Panc1 (cell line): ENCODE measurements at regions not wholly inside any gene's neighbourhood (a gene's known extent, or its start where the extent isn't known, plus 50 kb on each side); places are given as distances from the start of the nearest gene placed in this dataset.

ENCODE experiments used
- ATAC-seq: fragments of 200-7000 bp; cut with Tn5 transposase; 2 replicates; pipeline ENCODE4 v1.9.1; 2020; ENCODE audit warnings: mild to moderate bottlenecking, moderate library complexity
- BruUV-seq: library from RNA; stranded (reverse); fragments of 400-500 nt; replicated peaks from 2 replicates; lab custom pipeline; 2021; lab: Mats Ljungman, UMichigan
- CTCF ChIA-PET: fragments of 300-600 bp; sonication (Branson Sonifier 250); formaldehyde crosslinking; loops from one replicate; lab custom pipeline; 2022; ENCODE audit warnings: antibody characterized with exemption; lab: Charles Lee
- POLR2A ChIA-PET: fragments of 300-600 bp; sonication (Branson Sonifier 250); formaldehyde crosslinking; loops from one replicate; lab custom pipeline; 2022; ENCODE audit warnings: antibody characterized with exemption; lab: Charles Lee
- DNase-seq: peaks from one replicate; pipeline ENCODE4 v3.0.0-alpha.2; 2010; ENCODE audit warnings: low read depth, low spot score
- H3K27ac ChIP-seq: 2 replicates; pipeline ENCODE4 v1.5.1; 2011; ENCODE audit warnings: mild to moderate bottlenecking, low read length, inconsistent platforms
- H3K27me3 ChIP-seq: fragments of 200-500 bp; sonication (Bioruptor generic); 2 replicates; pipeline ENCODE4 v1.6.0; 2014; ENCODE audit warnings: low read length, inconsistent platforms; ENCODE audit not compliant: control insufficient read depth, insufficient read depth
- H3K36me3 ChIP-seq: fragments of 200-500 bp; sonication (Bioruptor generic); 2 replicates; pipeline ENCODE4 v1.5.1; 2014; ENCODE audit warnings: inconsistent platforms, mild to moderate bottlenecking, low read length, moderate library complexity; ENCODE audit not compliant: control insufficient read depth, insufficient read depth
- H3K4me1 ChIP-seq: 2 replicates; pipeline ENCODE4 v1.5.1; 2011; ENCODE audit warnings: inconsistent platforms, mild to moderate bottlenecking, low read length, moderate library complexity; ENCODE audit not compliant: control insufficient read depth, insufficient read depth
- H3K4me3 ChIP-seq, 2 experiments: 2 replicates each; pipeline ENCODE4 v1.5.1; 2011 to 2012; ENCODE audit warnings: low read depth in 2 of 2, low read length in 2 of 2, mild to moderate bottlenecking in 2 of 2, inconsistent platforms in 1 of 2, moderate library complexity in 1 of 2
- H3K9me3 ChIP-seq: fragments of 200-500 bp; sonication (Bioruptor generic); 2 replicates; pipeline ENCODE4 v1.5.1; 2014; ENCODE audit warnings: low read depth, mild to moderate bottlenecking, inconsistent platforms, low read length, moderate library complexity; ENCODE audit not compliant: control insufficient read depth, insufficient read depth
- CTCF ChIP-seq: fragments of 450-650 bp; IDR thresholded peaks from 2 replicates; pipeline ENCODE4 v1.5.1; 2017; ENCODE audit warnings: mild to moderate bottlenecking
- POLR2AphosphoS5 ChIP-seq: IDR thresholded peaks from 2 replicates; pipeline ENCODE4 v1.6.1; 2012; ENCODE audit warnings: mild to moderate bottlenecking, low read depth, low read length, moderate library complexity
- REST ChIP-seq, 2 experiments: IDR thresholded peaks; 2 replicates each; pipeline ENCODE4 v1.6.1; 2011 to 2012; ENCODE audit warnings: low read depth in 2 of 2, control low read depth in 1 of 2, low read length in 1 of 2, mild to moderate bottlenecking in 1 of 2, moderate library complexity in 1 of 2; ENCODE audit not compliant: insufficient read depth in 1 of 2
- SIN3A ChIP-seq: IDR thresholded peaks from 2 replicates; pipeline ENCODE4 v1.6.1; 2012; ENCODE audit warnings: low read depth, mild to moderate bottlenecking, low read length, moderate library complexity, borderline replicate concordance; ENCODE audit not compliant: insufficient read depth
- TCF7L2 ChIP-seq: IDR thresholded peaks from 2 replicates; pipeline ENCODE4 v1.6.1; 2011; ENCODE audit warnings: mild to moderate bottlenecking, low read depth, low read length, inconsistent platforms
- in situ Hi-C: cut with HindIII; loops from 2 replicates; pipeline ENCODE4 v1.10.0; 2016; ENCODE audit warnings: low sequenced_read_pairs, low pct_unique_long_range_greater_than_20kb
- intact Hi-C: fragments of 100-400 bp; cut with micrococcal nuclease; formaldehyde crosslinking; loops from one replicate; pipeline ENCODE4 v1.10.0; 2022; ENCODE audit not compliant: unreplicated experiment

- intact Hi-C loops, result no loop called here
- ATAC-seq (no peak), DNase-seq (no peak)
- no TSS peak for BruUV-seq
- H3K27me3 ChIP-seq, result no peaks in the 10 kb centered on the region
- H3K4me3 ChIP-seq, result no peak overlapping the region
- in situ Hi-C loops, result no loop called here
- POLR2A ChIA-PET, result no interaction called here
- no peaks in the 10 kb centered on the region for H3K4me1 ChIP-seq
- H3K9me3 ChIP-seq, result no peaks in the 10 kb centered on the region
- TF ChIP-seq REST (IDR thresholded peaks at IDR 0.05; ENCODE audit: insufficient read depth in 1 of 2, low read depth in 2 of 2, low read length in 1 of 2) (no peak), CTCF (no peak), TCF7L2 (no peak), SIN3A (no peak), POLR2AphosphoS5 (no peak)
- H3K27ac ChIP-seq, result no peak overlapping the region
- CTCF ChIA-PET, result no interaction called here
- H3K36me3 ChIP-seq, result no peaks in the 10 kb centered on the region
Measured at GRCh38 chr2:124973396-124973795, 948.3 kb downstream of the CNTNAP5 start.

- H3K9me3 ChIP-seq, result no peaks in the 10 kb centered on the region
- no TSS peak for BruUV-seq
- no peak overlapping the region for H3K4me3 ChIP-seq
- TF ChIP-seq SIN3A (no peak), CTCF (no peak), REST (IDR thresholded peaks at IDR 0.05; ENCODE audit: insufficient read depth in 1 of 2, low read depth in 2 of 2, low read length in 1 of 2) (no peak), POLR2AphosphoS5 (no peak), TCF7L2 (no peak)
- intact Hi-C loops, result no loop called here
- H3K4me1 ChIP-seq, result no peaks in the 10 kb centered on the region
- H3K27me3 ChIP-seq, result no peaks in the 10 kb centered on the region
- in situ Hi-C loops, result no loop called here
- POLR2A ChIA-PET, result no interaction called here
- H3K36me3 ChIP-seq, result no peaks in the 10 kb centered on the region
- CTCF ChIA-PET, result no interaction called here
- ATAC-seq (no peak), DNase-seq (no peak)
- no peak overlapping the region for H3K27ac ChIP-seq
Measured at GRCh38 chr2:124975224-124975623, 950.1 kb downstream of the CNTNAP5 start.
